ENCODE measurements at regions not wholly inside any gene's neighbourhood (a gene's known extent, or its start where the extent isn't known, plus 50 kb on each side); places are given as distances from the start of the nearest gene placed in this dataset.

DNA sequence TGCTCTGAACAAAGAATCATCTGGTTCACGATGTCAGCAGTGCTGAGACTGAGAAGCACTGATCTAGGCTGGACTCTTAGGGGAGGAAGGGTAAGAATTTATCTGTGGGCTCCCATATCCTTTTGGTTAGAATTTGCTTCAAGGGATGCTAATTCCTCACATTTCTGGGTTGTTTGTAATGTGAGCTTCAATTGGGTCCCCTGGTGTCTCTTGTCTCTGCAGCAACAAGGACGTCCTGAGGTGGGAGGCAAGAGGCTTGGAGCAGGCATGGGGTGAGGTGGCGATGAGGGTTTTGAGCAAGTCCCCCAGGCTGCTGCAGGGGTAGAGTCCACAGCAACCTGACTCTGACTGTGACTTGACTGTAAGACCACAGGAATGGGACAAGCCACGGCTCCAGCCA lies 213.8 kb upstream of the NLRP1 start:
- Histone ChIP-seq H4K20me1 (ENCODE audit: insufficient read depth) (no peaks in the 10 kb centered on the region), H3K36me3 (ENCODE audit: low read depth) (no peaks in the 10 kb centered on the region), H2AFZ (no peak overlapping the region), H3K9me3 (ENCODE audit: insufficient read depth, low read depth) (no peaks in the 10 kb centered on the region), H3K4me2 (no peak overlapping the region), H3K4me1 (replicated peaks; ENCODE audit: insufficient read depth) (no peaks in the 10 kb centered on the region), H3K27ac (no peak overlapping the region), H3K79me2 (ENCODE audit: low read depth) (no peaks in the 10 kb centered on the region), H3K27me3 (ENCODE audit: insufficient read depth, low read depth) (peaks cover 73% of the 10 kb centered on the region), H3F3A (ENCODE audit: insufficient read depth, low read depth) (no peaks in the 10 kb centered on the region), H3K9me2 (ENCODE audit: insufficient read depth) (no peaks in the 10 kb centered on the region), H3K4me3 (no peak overlapping the region)
- POLR2A ChIA-PET (ENCODE audit: unreplicated experiment): no interaction called here
- BruUV-seq (replicated peaks): no TSS peak
- CTCF ChIA-PET: no interaction called here
- no peak for DNase-seq
- TF ChIP-seq, protein P1, sequence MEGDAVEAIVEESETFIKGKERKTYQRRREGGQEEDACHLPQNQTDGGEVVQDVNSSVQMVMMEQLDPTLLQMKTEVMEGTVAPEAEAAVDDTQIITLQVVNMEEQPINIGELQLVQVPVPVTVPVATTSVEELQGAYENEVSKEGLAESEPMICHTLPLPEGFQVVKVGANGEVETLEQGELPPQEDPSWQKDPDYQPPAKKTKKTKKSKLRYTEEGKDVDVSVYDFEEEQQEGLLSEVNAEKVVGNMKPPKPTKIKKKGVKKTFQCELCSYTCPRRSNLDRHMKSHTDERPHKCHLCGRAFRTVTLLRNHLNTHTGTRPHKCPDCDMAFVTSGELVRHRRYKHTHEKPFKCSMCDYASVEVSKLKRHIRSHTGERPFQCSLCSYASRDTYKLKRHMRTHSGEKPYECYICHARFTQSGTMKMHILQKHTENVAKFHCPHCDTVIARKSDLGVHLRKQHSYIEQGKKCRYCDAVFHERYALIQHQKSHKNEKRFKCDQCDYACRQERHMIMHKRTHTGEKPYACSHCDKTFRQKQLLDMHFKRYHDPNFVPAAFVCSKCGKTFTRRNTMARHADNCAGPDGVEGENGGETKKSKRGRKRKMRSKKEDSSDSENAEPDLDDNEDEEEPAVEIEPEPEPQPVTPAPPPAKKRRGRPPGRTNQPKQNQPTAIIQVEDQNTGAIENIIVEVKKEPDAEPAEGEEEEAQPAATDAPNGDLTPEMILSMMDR (conservative IDR thresholded peaks at IDR 0.05): no peak
- no peak for TF ChIP-seq EZH2 (IDR thresholded peaks at IDR 0.05; ENCODE audit: low read depth)
- intact Hi-C loops (cut with micrococcal nuclease; ENCODE audit: unreplicated experiment): no loop called here

DNA sequence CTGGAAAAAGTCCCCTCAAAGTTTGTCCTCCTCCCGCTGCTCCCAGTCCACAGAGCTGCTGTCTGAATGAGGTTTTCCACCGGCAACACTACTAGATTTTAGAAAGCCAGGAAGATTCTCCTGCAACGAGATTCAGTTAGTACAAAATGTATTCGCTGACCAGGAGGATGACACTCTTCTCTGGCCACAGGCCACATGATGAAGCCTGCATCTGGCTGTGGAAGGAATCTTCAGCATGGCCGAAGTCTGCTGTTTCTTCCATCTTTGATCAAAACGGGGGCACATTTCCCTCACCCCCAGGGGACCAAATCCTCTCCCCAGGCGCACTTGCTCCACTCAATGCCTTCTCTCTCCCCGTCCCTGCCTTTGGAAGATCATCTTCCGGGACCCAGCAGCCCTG lies 215.8 kb upstream of the NLRP1 start:
- Histone ChIP-seq H3K4me2 (no peak overlapping the region), H3K36me3 (ENCODE audit: low read depth) (no peaks in the 10 kb centered on the region), H3K9me2 (ENCODE audit: insufficient read depth) (no peaks in the 10 kb centered on the region), H3K27ac (no peak overlapping the region), H3K4me1 (replicated peaks; ENCODE audit: insufficient read depth) (no peaks in the 10 kb centered on the region), H3K4me3 (no peak overlapping the region), H2AFZ (no peak overlapping the region), H3F3A (ENCODE audit: insufficient read depth, low read depth) (no peaks in the 10 kb centered on the region), H4K20me1 (ENCODE audit: insufficient read depth) (no peaks in the 10 kb centered on the region), H3K27me3 (ENCODE audit: insufficient read depth, low read depth) (peaks cover 60% of the 10 kb centered on the region), H3K9me3 (ENCODE audit: insufficient read depth, low read depth) (no peaks in the 10 kb centered on the region), H3K79me2 (ENCODE audit: low read depth) (no peaks in the 10 kb centered on the region)
- ChIA-PET CTCF (no interaction called here), POLR2A (ENCODE audit: unreplicated experiment) (interaction anchor here (0.8 kb wide), 1 partner anchor 19 kb away, joined by 5 read pairs; no protein-coding TSS in a partner anchor)
- BruUV-seq (replicated peaks): no TSS peak
- DNase-seq: no peak
- no peak for TF ChIP-seq EZH2 (IDR thresholded peaks at IDR 0.05; ENCODE audit: low read depth)
- intact Hi-C loops (cut with micrococcal nuclease; ENCODE audit: unreplicated experiment): no loop called here

- Histone ChIP-seq H3F3A (ENCODE audit: insufficient read depth, low read depth) (no peaks in the 10 kb centered on the region), H3K9me3 (ENCODE audit: insufficient read depth, low read depth) (no peaks in the 10 kb centered on the region), H3K27ac (no peak overlapping the region), H3K27me3 (ENCODE audit: insufficient read depth, low read depth) (peaks cover 56% of the 10 kb centered on the region), H3K36me3 (ENCODE audit: low read depth) (no peaks in the 10 kb centered on the region), H2AFZ (no peak overlapping the region), H3K4me2 (no peak overlapping the region), H3K4me3 (no peak overlapping the region), H3K9me2 (ENCODE audit: insufficient read depth) (no peaks in the 10 kb centered on the region), H3K4me1 (replicated peaks; ENCODE audit: insufficient read depth) (no peaks in the 10 kb centered on the region), H4K20me1 (ENCODE audit: insufficient read depth) (no peaks in the 10 kb centered on the region), H3K79me2 (ENCODE audit: low read depth) (no peaks in the 10 kb centered on the region)
- CTCF ChIA-PET: no interaction called here
- POLR2A ChIA-PET (ENCODE audit: unreplicated experiment): no interaction called here
- intact Hi-C loops (cut with micrococcal nuclease; ENCODE audit: unreplicated experiment): no loop called here
- DNase-seq: no peak
- no TSS peak for BruUV-seq (replicated peaks)
- TF ChIP-seq, protein P1 (conservative IDR thresholded peaks at IDR 0.05): no peak
- TF ChIP-seq EZH2 (IDR thresholded peaks at IDR 0.05; ENCODE audit: low read depth): no peak
Measured at GRCh38 chr17:5800646-5801045, 216.3 kb upstream of the NLRP1 start.

DNA sequence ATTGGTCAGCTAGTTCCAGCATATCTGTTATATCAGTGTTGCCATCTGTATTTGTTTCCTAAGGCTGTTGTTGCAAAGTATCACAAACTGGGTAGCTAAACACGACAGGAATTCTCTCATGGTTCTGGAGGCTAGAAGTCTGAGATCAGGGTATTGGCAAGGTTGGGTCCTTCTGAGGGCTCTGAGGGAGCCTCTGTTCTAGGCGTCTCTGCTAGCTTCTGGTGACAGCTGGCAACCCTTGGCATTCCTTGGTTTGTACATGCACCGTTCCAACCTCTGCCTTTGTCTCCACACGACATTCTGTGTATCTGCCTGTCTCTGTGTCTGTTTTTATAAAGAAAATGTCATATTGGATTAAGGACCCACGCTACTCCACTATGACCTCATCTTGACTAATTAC lies 219.9 kb upstream of the NLRP1 start:
- Histone ChIP-seq H3K9me3 (ENCODE audit: insufficient read depth, low read depth) (peaks cover 7% of the 10 kb centered on the region; the same call in 1 of the 2 replicates), H3K9me2 (ENCODE audit: insufficient read depth) (no peaks in the 10 kb centered on the region), H4K20me1 (ENCODE audit: insufficient read depth) (no peaks in the 10 kb centered on the region), H3K4me3 (no peak overlapping the region), H3K27me3 (ENCODE audit: insufficient read depth, low read depth) (peaks cover 24% of the 10 kb centered on the region), H3K36me3 (ENCODE audit: low read depth) (no peaks in the 10 kb centered on the region), H3K79me2 (ENCODE audit: low read depth) (no peaks in the 10 kb centered on the region), H3K4me1 (replicated peaks; ENCODE audit: insufficient read depth) (no peaks in the 10 kb centered on the region), H3F3A (ENCODE audit: insufficient read depth, low read depth) (no peaks in the 10 kb centered on the region), H3K27ac (no peak overlapping the region), H2AFZ (no peak overlapping the region), H3K4me2 (no peak overlapping the region)
- POLR2A ChIA-PET (ENCODE audit: unreplicated experiment): no interaction called here
- intact Hi-C loops (cut with micrococcal nuclease; ENCODE audit: unreplicated experiment): no loop called here
- DNase-seq: no peak
- TF ChIP-seq EZH2 (IDR thresholded peaks at IDR 0.05; ENCODE audit: low read depth): no peak
- TF ChIP-seq, protein P1 (conservative IDR thresholded peaks at IDR 0.05): no peak
- CTCF ChIA-PET: no interaction called here
- no TSS peak for BruUV-seq (replicated peaks)
